ENCODE measurements at regions not wholly inside any gene's neighbourhood (a gene's known extent, or its start where the extent isn't known, plus 50 kb on each side); places are given as distances from the start of the nearest gene placed in this dataset.
A peak's percentile ranks its signal among the peaks of the same experiment; 100 is the strongest.

- no peak for TF ChIP-seq MAX (IDR thresholded peaks at IDR 0.05)
- TF ChIP-seq CEBPB (IDR thresholded peaks at IDR 0.05) = no peak
- TF ChIP-seq RAD21 (IDR thresholded peaks at IDR 0.05; ENCODE audit: low read depth) = peak; percentile 41
Measured at GRCh38 chr4:65089666-65090065, 580.6 kb downstream of the EPHA5 start.

- TF ChIP-seq TEAD4 (IDR thresholded peaks at IDR 0.05) (no peak), YY1 (IDR thresholded peaks at IDR 0.05; ENCODE audit: low read depth) (no peak), REST (IDR thresholded peaks at IDR 0.05; ENCODE audit: low read depth) (no peak), ZBTB7A (IDR thresholded peaks at IDR 0.05; ENCODE audit: low read depth) (no peak), EP300 (IDR thresholded peaks at IDR 0.05; ENCODE audit: borderline replicate concordance) (no peak), RAD21 (IDR thresholded peaks at IDR 0.05; ENCODE audit: low read depth) (no peak), NFIC (IDR thresholded peaks at IDR 0.05) (no peak), USF1 (IDR thresholded peaks at IDR 0.05) (no peak), CREB1 (IDR thresholded peaks at IDR 0.05; ENCODE audit: low read depth) (no peak), TAF1 (IDR thresholded peaks at IDR 0.05; ENCODE audit: low read depth) (no peak)
Measured at GRCh38 chr4:65083076-65083475, 587.2 kb downstream of the EPHA5 start.

GRCh38 chr4:65071564-65071963 lies 598.7 kb downstream of the EPHA5 start:
- TF ChIP-seq NFIC (IDR thresholded peaks at IDR 0.05) (no peak), FOXM1 (IDR thresholded peaks at IDR 0.05; ENCODE audit: borderline replicate concordance, low read depth) (no peak), EGR1 (IDR thresholded peaks at IDR 0.05) (no peak), EP300 (IDR thresholded peaks at IDR 0.05; ENCODE audit: borderline replicate concordance) (no peak), MAX (IDR thresholded peaks at IDR 0.05) (no peak), TEAD4 (IDR thresholded peaks at IDR 0.05) (no peak), YY1 (IDR thresholded peaks at IDR 0.05; ENCODE audit: low read depth) (no peak), REST (IDR thresholded peaks at IDR 0.05; ENCODE audit: low read depth) (no peak), CEBPB (IDR thresholded peaks at IDR 0.05) (no peak), CREB1 (IDR thresholded peaks at IDR 0.05; ENCODE audit: low read depth) (no peak), TCF12 (IDR thresholded peaks at IDR 0.05; ENCODE audit: low read depth) (no peak), RAD21 (IDR thresholded peaks at IDR 0.05; ENCODE audit: low read depth) (no peak)

GRCh38 chr4:65069177-65069576 lies 601.1 kb downstream of the EPHA5 start:
- no peak for TF ChIP-seq REST (IDR thresholded peaks at IDR 0.05; ENCODE audit: low read depth)
- no peak for TF ChIP-seq USF1 (IDR thresholded peaks at IDR 0.05)
- no peak for TF ChIP-seq FOXM1 (IDR thresholded peaks at IDR 0.05; ENCODE audit: borderline replicate concordance, low read depth)
- TF ChIP-seq YY1 (IDR thresholded peaks at IDR 0.05; ENCODE audit: low read depth) = no peak
- TF ChIP-seq TAF1 (IDR thresholded peaks at IDR 0.05; ENCODE audit: low read depth) = no peak
- TF ChIP-seq TEAD4 (IDR thresholded peaks at IDR 0.05) = no peak

- TF ChIP-seq YY1 (IDR thresholded peaks at IDR 0.05; ENCODE audit: low read depth) (no peak), REST (IDR thresholded peaks at IDR 0.05; ENCODE audit: low read depth) (no peak), MAX (IDR thresholded peaks at IDR 0.05) (no peak), FOXM1 (IDR thresholded peaks at IDR 0.05; ENCODE audit: borderline replicate concordance, low read depth) (no peak), TCF12 (IDR thresholded peaks at IDR 0.05; ENCODE audit: low read depth) (no peak), NFIC (IDR thresholded peaks at IDR 0.05) (no peak), CREB1 (IDR thresholded peaks at IDR 0.05; ENCODE audit: low read depth) (no peak), TEAD4 (IDR thresholded peaks at IDR 0.05) (no peak), TAF1 (IDR thresholded peaks at IDR 0.05; ENCODE audit: low read depth) (no peak), CEBPB (IDR thresholded peaks at IDR 0.05) (no peak)
Measured at GRCh38 chr4:65066106-65066505, 604.2 kb downstream of the EPHA5 start.
